ENCODE measurements at regions not wholly inside any gene's neighbourhood (a gene's known extent, or its start where the extent isn't known, plus 50 kb on each side); places are given as distances from the start of the nearest gene placed in this dataset.

DNA sequence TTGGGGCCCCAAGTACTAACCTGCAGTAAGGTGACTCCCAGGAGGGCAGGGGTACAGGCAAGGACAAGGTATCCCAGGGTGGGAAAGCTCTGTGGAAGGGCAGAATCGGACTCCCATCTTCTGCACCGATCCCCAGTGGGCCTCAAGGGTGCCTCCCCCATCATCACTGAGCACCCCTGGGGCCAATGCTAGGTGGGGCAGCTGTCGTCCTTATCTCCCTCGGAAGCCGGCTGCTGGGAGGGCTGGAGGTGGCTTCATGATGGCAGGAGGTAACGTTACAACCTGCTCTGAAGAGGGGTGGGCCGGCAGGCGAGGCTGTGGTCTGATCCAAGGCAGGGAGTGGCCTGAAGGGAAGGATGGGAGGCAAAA, 87.6 kb upstream of the LINC01488 start:
- no peaks in the 10 kb centered on the region for H3K79me1 ChIP-seq (ENCODE audit: insufficient read depth, low read depth, low read length, poor library complexity, severe bottlenecking)
- no peak overlapping the region for H4K5ac ChIP-seq (ENCODE audit: insufficient read length, low read depth, low read length)
- no peak overlapping the region for H3K4ac ChIP-seq (ENCODE audit: low read depth, low read length)
- TF ChIP-seq, protein P1, sequence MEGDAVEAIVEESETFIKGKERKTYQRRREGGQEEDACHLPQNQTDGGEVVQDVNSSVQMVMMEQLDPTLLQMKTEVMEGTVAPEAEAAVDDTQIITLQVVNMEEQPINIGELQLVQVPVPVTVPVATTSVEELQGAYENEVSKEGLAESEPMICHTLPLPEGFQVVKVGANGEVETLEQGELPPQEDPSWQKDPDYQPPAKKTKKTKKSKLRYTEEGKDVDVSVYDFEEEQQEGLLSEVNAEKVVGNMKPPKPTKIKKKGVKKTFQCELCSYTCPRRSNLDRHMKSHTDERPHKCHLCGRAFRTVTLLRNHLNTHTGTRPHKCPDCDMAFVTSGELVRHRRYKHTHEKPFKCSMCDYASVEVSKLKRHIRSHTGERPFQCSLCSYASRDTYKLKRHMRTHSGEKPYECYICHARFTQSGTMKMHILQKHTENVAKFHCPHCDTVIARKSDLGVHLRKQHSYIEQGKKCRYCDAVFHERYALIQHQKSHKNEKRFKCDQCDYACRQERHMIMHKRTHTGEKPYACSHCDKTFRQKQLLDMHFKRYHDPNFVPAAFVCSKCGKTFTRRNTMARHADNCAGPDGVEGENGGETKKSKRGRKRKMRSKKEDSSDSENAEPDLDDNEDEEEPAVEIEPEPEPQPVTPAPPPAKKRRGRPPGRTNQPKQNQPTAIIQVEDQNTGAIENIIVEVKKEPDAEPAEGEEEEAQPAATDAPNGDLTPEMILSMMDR (conservative IDR thresholded peaks at IDR 0.05), result no peak
- H3K36me3 Mint-ChIP-seq (ENCODE audit: insufficient read depth in 1 of 3, low read depth in 3 of 3), result peaks cover 2 to 20% (median 9%) of the 10 kb centered on the region in 3 experiments; a peak in 6 of 7 replicates
- H2BK12ac ChIP-seq (ENCODE audit: insufficient read length, low read depth, low read length), result no peak overlapping the region
- no peak overlapping the region for H2AK5ac ChIP-seq (ENCODE audit: insufficient read length, low read length)
- peaks cover 2 to 4% of the 10 kb centered on the region in 2 experiments; a peak in 3 of 4 replicates for H3K4me1 Mint-ChIP-seq
- H3K9me3 ChIP-seq (ENCODE audit: control insufficient read depth, low read depth, low read length), result peaks cover 7% of the 10 kb centered on the region
- H3K23ac ChIP-seq (ENCODE audit: insufficient read length, low read depth, low read length), result no peak overlapping the region
- no peak overlapping the region for H3K27ac ChIP-seq (ENCODE audit: insufficient read length, low read depth, low read length)
- no peaks in the 10 kb centered on the region for H4K20me1 ChIP-seq (ENCODE audit: control insufficient read depth, insufficient read depth, insufficient read length)
- H3T11ph ChIP-seq (ENCODE audit: low read length), result no peak overlapping the region
- peaks cover 5% of the 10 kb centered on the region for H3K27me3 Mint-ChIP-seq (ENCODE audit: low read depth)
- WGBS (ENCODE audit: extremely low coverage, insufficient read length, low lambda C conversion rate), result no CpG with 5 or more reads among the region's 8 CpGs
- peaks cover 23 to 27% of the 10 kb centered on the region in 2 experiments for H3K9me3 Mint-ChIP-seq
- no peaks in the 10 kb centered on the region for H3K27me3 ChIP-seq (ENCODE audit: insufficient read depth, low read length)
- no peak overlapping the region for H3K56ac ChIP-seq (ENCODE audit: insufficient read length, low read depth, low read length)
- H3K18ac ChIP-seq (ENCODE audit: insufficient read length, low read depth, low read length), result no peak overlapping the region
- H3K79me2 ChIP-seq (ENCODE audit: insufficient read depth, low read length), result no peaks in the 10 kb centered on the region
- no peak overlapping the region for H2BK120ac ChIP-seq (ENCODE audit: low read depth, low read length, poor library complexity, severe bottlenecking)
- no peak overlapping the region; the same call in 1 of the 2 replicates for H3K14ac ChIP-seq (ENCODE audit: insufficient read depth, low read length)
- no peak overlapping the region for H4K8ac ChIP-seq (replicated peaks; ENCODE audit: insufficient read length, low read depth, low read length)
- no peak overlapping the region; a peak in 1 of 7 replicates for H3K27ac Mint-ChIP-seq
- H3K4me3 Mint-ChIP-seq, result no peak overlapping the region
- H2BK20ac ChIP-seq (ENCODE audit: low read depth, low read length, poor library complexity, severe bottlenecking), result no peak overlapping the region
- no peak overlapping the region for H3K9ac ChIP-seq (ENCODE audit: extremely low read depth, insufficient read length, low read length)
- no peak overlapping the region for H2BK15ac ChIP-seq (ENCODE audit: low read depth, low read length)
- DNase-seq, result no peak
- H3K4me2 ChIP-seq (ENCODE audit: insufficient read depth, insufficient read length, low read length), result no peak overlapping the region
- H3K4me1 ChIP-seq (ENCODE audit: insufficient read depth, low read length), result no peaks in the 10 kb centered on the region
- no peak overlapping the region for H2AFZ ChIP-seq (ENCODE audit: low read length)
- H2BK5ac ChIP-seq (ENCODE audit: insufficient read length, low read length), result no peak overlapping the region
- no peaks in the 10 kb centered on the region for H3K23me2 ChIP-seq (ENCODE audit: insufficient read length, low read depth, low read length, poor library complexity, severe bottlenecking)
- no peak overlapping the region for H4K91ac ChIP-seq (ENCODE audit: insufficient read length, low read depth, low read length)

All from H9 (cell line).